C4-2B (cell line): ENCODE measurements at regions not wholly inside any gene's neighbourhood (a gene's known extent, or its start where the extent isn't known, plus 50 kb on each side); places are given as distances from the start of the nearest gene placed in this dataset.

Experiments used
- CTCF ChIP-seq: fragments of 450-650 bp; conservative IDR thresholded peaks from 2 replicates; pipeline ENCODE4 v1.5.1; 2017; ENCODE audit warnings: mild to moderate bottlenecking
- ZFX ChIP-seq: fragments of 450-650 bp; IDR thresholded peaks from 2 replicates; pipeline ENCODE4 v1.6.1; 2017

DNA sequence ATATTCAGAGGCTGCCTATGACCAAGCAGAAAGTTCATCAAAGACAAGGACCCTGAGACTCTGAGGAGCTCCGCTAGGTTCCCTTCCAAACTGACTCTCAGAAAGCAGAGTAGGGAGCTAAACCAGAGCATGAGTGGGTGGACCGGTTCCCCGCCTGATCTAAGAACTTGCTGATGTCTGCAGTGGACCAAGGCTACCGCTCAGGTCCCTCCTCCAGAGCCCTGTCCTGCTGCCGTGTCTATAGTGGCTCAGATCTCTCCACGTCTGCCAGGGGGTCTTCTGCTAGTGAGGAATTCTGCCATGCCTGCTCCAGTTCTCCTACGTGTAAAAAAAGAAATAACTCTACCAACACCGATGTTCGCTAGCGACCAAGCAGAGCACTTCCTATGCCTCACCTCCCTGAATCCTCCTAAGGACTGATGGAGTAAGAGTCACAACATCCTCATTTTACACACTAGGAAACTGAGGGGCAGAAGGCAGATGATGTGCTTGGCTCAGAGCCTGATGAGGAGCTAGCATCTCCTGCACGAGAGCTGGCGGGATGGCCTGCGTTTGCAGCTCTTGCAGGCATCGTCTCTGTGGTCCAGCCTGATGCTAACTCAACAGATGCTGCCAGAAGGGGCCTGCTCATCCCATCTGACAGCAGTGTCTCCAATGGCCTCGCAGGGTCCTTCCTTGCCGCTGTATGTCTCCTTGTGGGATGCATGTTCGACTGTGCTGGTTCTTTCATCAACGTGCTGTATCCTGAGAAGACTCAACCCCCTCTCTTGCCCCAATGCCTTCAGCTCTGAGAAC is 265.5 kb downstream of the C16orf95 start:
- TF ChIP-seq CTCF (no peak), ZFX (no peak)
